Neuronal stem cell (in vitro differentiated cells): ENCODE measurements at regions not wholly inside any gene's neighbourhood (a gene's known extent, or its start where the extent isn't known, plus 50 kb on each side); places are given as distances from the start of the nearest gene placed in this dataset.

Experiments used
- DNase-seq: peaks from one replicate; pipeline ENCODE4 v3.0.0-alpha.2; 2013; ENCODE audit warnings: low spot score
- H2AFZ ChIP-seq: one replicate; pipeline ENCODE4 v1.6.1; 2013; ENCODE audit warnings: mild to moderate bottlenecking, low read length, inconsistent platforms
- H2AK5ac ChIP-seq: 2 replicates; pipeline ENCODE4 v1.6.1; 2013; ENCODE audit warnings: low read depth, mild to moderate bottlenecking, inconsistent platforms, low read length, moderate library complexity, mixed read lengths
- H2BK120ac ChIP-seq: 2 replicates; pipeline ENCODE4 v1.6.1; 2013; ENCODE audit warnings: low read depth, mild to moderate bottlenecking, inconsistent platforms, low read length, moderate library complexity, mixed read lengths
- H2BK12ac ChIP-seq: one replicate; pipeline ENCODE4 v1.6.1; 2013; ENCODE audit warnings: low read length, inconsistent platforms
- H2BK15ac ChIP-seq: 2 replicates; pipeline ENCODE4 v1.6.1; 2013; ENCODE audit warnings: mild to moderate bottlenecking, low read length, inconsistent platforms, mixed read lengths
- H2BK5ac ChIP-seq: one replicate; pipeline ENCODE4 v1.6.1; 2013; ENCODE audit warnings: inconsistent platforms, mild to moderate bottlenecking, low read length, moderate library complexity
- H3K14ac ChIP-seq: one replicate; pipeline ENCODE4 v1.6.1; 2013; ENCODE audit warnings: low read length, inconsistent platforms
- H3K18ac ChIP-seq: 2 replicates; pipeline ENCODE4 v1.6.1; 2013; ENCODE audit warnings: low read length, inconsistent platforms
- H3K23ac ChIP-seq: 2 replicates; pipeline ENCODE4 v1.6.1; 2013; ENCODE audit warnings: low read depth, mild to moderate bottlenecking, mixed read lengths, low read length, inconsistent platforms; ENCODE audit not compliant: poor library complexity
- H3K27ac ChIP-seq: replicated peaks from 3 replicates; pipeline ENCODE4 v1.5.1; 2013; ENCODE audit warnings: low read length, inconsistent platforms
- H3K27me3 ChIP-seq, 3 experiments: 2 replicates each; pipeline ENCODE4 v1.6.1; 2013; ENCODE audit warnings: low read length in 3 of 3, mild to moderate bottlenecking in 2 of 3, inconsistent platforms in 1 of 3, low read depth in 1 of 3, mixed read lengths in 1 of 3, moderate library complexity in 1 of 3; ENCODE audit not compliant: control insufficient read depth in 3 of 3, insufficient read depth in 3 of 3
- H3K36me3 ChIP-seq, 2 donors: replicated peaks in 1 of 2; 2 replicates each; pipeline ENCODE4 v1.6.1; 2013; ENCODE audit warnings: low read length in 2 of 2; ENCODE audit not compliant: control insufficient read depth in 2 of 2, insufficient read depth in 2 of 2
- H3K4ac ChIP-seq: 2 replicates; pipeline ENCODE4 v1.6.1; 2013; ENCODE audit warnings: inconsistent platforms, mild to moderate bottlenecking, low read length, moderate library complexity
- H3K4me1 ChIP-seq, 2 donors: 1 replicate in 1 of 2; 2 replicates in 1 of 2; pipeline ENCODE4 v1.6.1; 2013; ENCODE audit warnings: low read length in 2 of 2, low read depth in 1 of 2; ENCODE audit not compliant: control insufficient read depth in 2 of 2, insufficient read depth in 1 of 2
- H3K4me2 ChIP-seq: one replicate; pipeline ENCODE4 v1.6.1; 2013; ENCODE audit warnings: mild to moderate bottlenecking, low read length, inconsistent platforms; ENCODE audit not compliant: insufficient read depth, poor library complexity, severe bottlenecking
- H3K4me3 ChIP-seq, 2 donors: 2 replicates each; pipeline ENCODE4 v1.5.1; 2013; ENCODE audit warnings: low read length in 2 of 2, mild to moderate bottlenecking in 2 of 2, inconsistent platforms in 1 of 2, moderate library complexity in 1 of 2
- H3K79me1 ChIP-seq: one replicate; pipeline ENCODE4 v1.6.1; 2013; ENCODE audit warnings: low read depth, mild to moderate bottlenecking, inconsistent platforms, low read length, moderate library complexity
- H3K9ac ChIP-seq: one replicate; pipeline ENCODE4 v1.6.1; 2013; ENCODE audit warnings: mild to moderate bottlenecking, low read depth, low read length, inconsistent platforms; ENCODE audit not compliant: poor library complexity
- H3K9me3 ChIP-seq, 2 donors: replicated peaks in 1 of 2; 2 replicates each; pipeline versions ENCODE3 to v1.6.1; 2013; ENCODE audit warnings: low read length in 2 of 2, mild to moderate bottlenecking in 2 of 2, inconsistent platforms in 1 of 2, low read depth in 1 of 2, mixed read lengths in 1 of 2, moderate library complexity in 1 of 2; ENCODE audit not compliant: control insufficient read depth in 2 of 2, insufficient read depth in 1 of 2
- H4K8ac ChIP-seq: one replicate; pipeline ENCODE4 v1.6.1; 2013; ENCODE audit warnings: low read depth, mild to moderate bottlenecking, inconsistent platforms, low read length, moderate library complexity
- H4K91ac ChIP-seq: one replicate; pipeline ENCODE4 v1.6.1; 2013; ENCODE audit warnings: low read length, low read depth, mild to moderate bottlenecking, inconsistent platforms; ENCODE audit not compliant: poor library complexity
- WGBS, 2 donors: extraction: QIAGEN DNeasy Blood & Tissue Kit; methylation state at CpG; one replicate each; pipeline ENCODE4 v1.1.7; 2013; ENCODE audit warnings: missing lambda C conversion rate in 2 of 2, mixed read lengths in 1 of 2; ENCODE audit not compliant: insufficient read length in 2 of 2, insufficient replicate concordance in 1 of 2; ENCODE audit errors: extremely low coverage in 2 of 2; 5-methylcytosine and 5-hydroxymethylcytosine counted together

GRCh38 chr18:28342231-28342630, 165.3 kb upstream of the CDH2 start:
- Histone ChIP-seq H2AFZ (no peak overlapping the region), H4K91ac (no peak overlapping the region), H2BK5ac (no peak overlapping the region), H2BK120ac (no peak overlapping the region), H3K18ac (no peak overlapping the region), H3K14ac (no peak overlapping the region), H2AK5ac (no peak overlapping the region), H3K79me1 (no peaks in the 10 kb centered on the region), H3K36me3 (no peaks in the 10 kb centered on the region), H3K4me2 (no peak overlapping the region), H3K9me3 (no peaks in the 10 kb centered on the region), H3K4me3 (no peak overlapping the region), H3K27ac (no peak overlapping the region), H3K9ac (no peak overlapping the region), H2BK12ac (no peak overlapping the region), H3K27me3 (no peaks in the 10 kb centered on the region), H3K23ac (no peak overlapping the region), H4K8ac (no peak overlapping the region), H3K4me1 (no peaks in the 10 kb centered on the region), H2BK15ac (no peak overlapping the region), H3K4ac (no peak overlapping the region)
- no CpG with 5 or more reads among the region's 1 CpG for WGBS, 2 donors
- DNase-seq = no peak

DNA sequence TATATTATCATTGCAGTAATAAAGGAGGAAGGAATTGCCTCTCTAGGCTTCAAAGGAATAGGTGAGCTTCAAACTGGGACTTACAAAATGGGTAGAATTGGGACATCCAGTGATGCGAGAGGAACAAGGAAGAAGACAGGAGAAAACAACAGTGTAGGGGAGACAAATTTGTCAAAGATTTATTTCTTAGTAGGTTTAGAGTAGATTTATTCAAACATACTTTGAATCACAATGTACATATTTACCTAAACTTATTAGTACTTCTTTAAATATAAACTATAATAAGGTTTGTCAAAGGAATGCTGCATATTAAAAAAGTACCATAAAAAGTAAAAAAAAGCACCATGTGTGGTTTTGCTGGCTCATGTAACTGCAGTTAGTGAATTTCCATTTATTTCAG, 161.4 kb upstream of the CDH2 start:
- Histone ChIP-seq H3K4me2 (no peak overlapping the region), H2AK5ac (no peak overlapping the region), H3K18ac (no peak overlapping the region), H3K9me3 (no peaks in the 10 kb centered on the region), H2BK12ac (no peak overlapping the region), H3K36me3 (no peaks in the 10 kb centered on the region), H2BK15ac (no peak overlapping the region), H4K91ac (no peak overlapping the region), H3K9ac (no peak overlapping the region), H3K4ac (no peak overlapping the region), H3K27ac (no peak overlapping the region), H3K23ac (no peak overlapping the region), H4K8ac (no peak overlapping the region), H2AFZ (no peak overlapping the region), H3K14ac (no peak overlapping the region), H2BK120ac (no peak overlapping the region), H3K4me3 (no peak overlapping the region), H3K4me1 (no peaks in the 10 kb centered on the region), H2BK5ac (no peak overlapping the region), H3K27me3 (no peaks in the 10 kb centered on the region), H3K79me1 (no peaks in the 10 kb centered on the region)
- DNase-seq = no peak
- no CpG with 5 or more reads among the region's 1 CpG for WGBS, 2 donors

GRCh38 chr18:28334516-28334915, 157.6 kb upstream of the CDH2 start:
- H3K4me3 ChIP-seq = no peak overlapping the region
- no peak overlapping the region for H2BK120ac ChIP-seq
- H2BK15ac ChIP-seq = no peak overlapping the region
- no peaks in the 10 kb centered on the region for H3K36me3 ChIP-seq
- H3K4me2 ChIP-seq = no peak overlapping the region
- no peak overlapping the region for H2AFZ ChIP-seq
- no peaks in the 10 kb centered on the region for H3K27me3 ChIP-seq
- no peaks in the 10 kb centered on the region for H3K79me1 ChIP-seq
- no peak overlapping the region for H3K18ac ChIP-seq
- no peak overlapping the region for H2AK5ac ChIP-seq
- no peak overlapping the region for H3K9ac ChIP-seq
- no peak overlapping the region for H2BK12ac ChIP-seq
- H3K27ac ChIP-seq = no peak overlapping the region
- H3K14ac ChIP-seq = no peak overlapping the region
- WGBS, 2 donors = no CpG with 5 or more reads among the region's 1 CpG
- no peak overlapping the region for H3K23ac ChIP-seq
- H4K91ac ChIP-seq = no peak overlapping the region
- no peaks in the 10 kb centered on the region for H3K9me3 ChIP-seq
- no peak overlapping the region for H4K8ac ChIP-seq
- H3K4ac ChIP-seq = no peak overlapping the region
- no peak overlapping the region for H2BK5ac ChIP-seq
- H3K4me1 ChIP-seq = peaks cover 0 to 4% of the 10 kb centered on the region in 2 donors
- DNase-seq = no peak

GRCh38 chr18:28332071-28332470, 155.1 kb upstream of the CDH2 start:
- Histone ChIP-seq H3K4me3 (no peak overlapping the region), H3K4me2 (no peak overlapping the region), H3K4me1 (peaks cover 0 to 4% of the 10 kb centered on the region in 2 donors), H3K27ac (no peak overlapping the region), H3K9me3 (no peaks in the 10 kb centered on the region), H3K27me3 (no peaks in the 10 kb centered on the region), H2AK5ac (no peak overlapping the region), H3K14ac (no peak overlapping the region), H3K79me1 (no peaks in the 10 kb centered on the region), H2BK5ac (no peak overlapping the region), H3K23ac (no peak overlapping the region), H2BK120ac (no peak overlapping the region), H4K91ac (no peak overlapping the region), H4K8ac (no peak overlapping the region), H3K9ac (no peak overlapping the region), H2BK15ac (no peak overlapping the region), H2AFZ (no peak overlapping the region), H3K36me3 (no peaks in the 10 kb centered on the region), H2BK12ac (no peak overlapping the region), H3K18ac (no peak overlapping the region), H3K4ac (no peak overlapping the region)
- no peak for DNase-seq
- no CpG with 5 or more reads among the region's 3 CpGs for whole genome bisulfite sequencing, 2 donors
